ENCODE measurements at regions not wholly inside any gene's neighbourhood (a gene's known extent, or its start where the extent isn't known, plus 50 kb on each side); places are given as distances from the start of the nearest gene placed in this dataset.

DNA sequence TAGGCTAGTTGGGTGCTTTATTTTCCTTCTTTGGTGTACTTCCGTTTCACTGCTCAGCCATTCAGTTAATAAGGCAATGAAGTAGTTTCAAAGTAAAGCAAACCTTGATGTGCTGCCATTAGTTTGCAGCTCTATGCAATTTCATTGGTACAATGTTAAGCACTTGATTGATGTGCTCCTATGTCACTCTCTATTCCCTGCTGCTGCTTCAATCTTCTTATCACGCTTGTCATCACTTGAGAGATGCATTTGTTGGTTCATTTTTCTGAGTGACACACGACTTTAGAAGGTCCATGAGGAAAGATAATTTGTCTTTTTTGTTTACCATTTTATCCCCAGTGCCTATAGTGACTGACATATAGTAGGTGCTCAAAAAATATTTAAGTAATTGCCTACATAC is 871.0 kb upstream of the PABPC4L start:
- no peaks in the 10 kb centered on the region for H3K36me3 ChIP-seq
- H3K4me3 ChIP-seq (ENCODE audit: low read depth, low read length) = no peak overlapping the region
- TF ChIP-seq, protein P1, sequence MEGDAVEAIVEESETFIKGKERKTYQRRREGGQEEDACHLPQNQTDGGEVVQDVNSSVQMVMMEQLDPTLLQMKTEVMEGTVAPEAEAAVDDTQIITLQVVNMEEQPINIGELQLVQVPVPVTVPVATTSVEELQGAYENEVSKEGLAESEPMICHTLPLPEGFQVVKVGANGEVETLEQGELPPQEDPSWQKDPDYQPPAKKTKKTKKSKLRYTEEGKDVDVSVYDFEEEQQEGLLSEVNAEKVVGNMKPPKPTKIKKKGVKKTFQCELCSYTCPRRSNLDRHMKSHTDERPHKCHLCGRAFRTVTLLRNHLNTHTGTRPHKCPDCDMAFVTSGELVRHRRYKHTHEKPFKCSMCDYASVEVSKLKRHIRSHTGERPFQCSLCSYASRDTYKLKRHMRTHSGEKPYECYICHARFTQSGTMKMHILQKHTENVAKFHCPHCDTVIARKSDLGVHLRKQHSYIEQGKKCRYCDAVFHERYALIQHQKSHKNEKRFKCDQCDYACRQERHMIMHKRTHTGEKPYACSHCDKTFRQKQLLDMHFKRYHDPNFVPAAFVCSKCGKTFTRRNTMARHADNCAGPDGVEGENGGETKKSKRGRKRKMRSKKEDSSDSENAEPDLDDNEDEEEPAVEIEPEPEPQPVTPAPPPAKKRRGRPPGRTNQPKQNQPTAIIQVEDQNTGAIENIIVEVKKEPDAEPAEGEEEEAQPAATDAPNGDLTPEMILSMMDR (IDR thresholded peaks at IDR 0.05; ENCODE audit: low read depth, low read length) = no peak
- no peaks in the 10 kb centered on the region for H3K9me3 ChIP-seq
- H3K27me3 ChIP-seq = no peaks in the 10 kb centered on the region
- no peak for DNase-seq
- H3K4me1 ChIP-seq = no peaks in the 10 kb centered on the region

- Histone ChIP-seq H3K36me3 (no peaks in the 10 kb centered on the region), H3K9me3 (no peaks in the 10 kb centered on the region), H3K4me1 (no peaks in the 10 kb centered on the region), H3K4me3 (ENCODE audit: low read depth, low read length) (no peak overlapping the region), H3K27me3 (no peaks in the 10 kb centered on the region)
- DNase-seq = no peak
- TF ChIP-seq, protein P1 (IDR thresholded peaks at IDR 0.05; ENCODE audit: low read depth, low read length) = no peak
These were observed 863.8 kb upstream of the PABPC4L start for GRCh38 chr4:135065366-135065765.

DNA sequence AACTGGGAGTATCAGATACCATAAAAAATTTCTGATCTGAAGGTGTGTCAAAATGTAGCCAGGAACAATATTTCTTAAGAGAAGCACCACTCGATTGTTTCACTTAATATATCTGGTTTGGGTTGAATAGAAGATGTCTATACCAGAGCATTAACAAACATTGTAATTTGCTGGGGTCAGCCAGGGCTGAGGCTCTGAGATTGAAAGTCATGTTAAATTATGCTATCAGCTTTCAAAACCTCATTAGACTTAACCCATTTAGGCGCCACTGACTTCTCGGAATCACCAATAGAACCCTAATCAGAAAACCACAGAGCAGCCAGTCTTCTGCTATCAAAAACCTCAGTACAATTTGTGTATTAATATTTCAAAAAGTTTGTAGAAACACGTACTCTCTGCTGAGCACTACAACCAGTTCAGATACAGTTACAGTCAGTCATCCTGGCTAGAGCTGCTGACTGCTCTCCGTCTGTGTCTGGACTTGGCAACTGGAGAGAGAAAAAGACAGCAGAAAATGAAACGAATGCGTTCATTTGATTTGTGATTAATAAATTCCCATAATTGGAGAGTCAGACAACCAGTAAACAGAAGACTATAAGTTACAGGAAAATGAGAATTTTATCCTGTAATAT is 848.6 kb upstream of the PABPC4L start:
- TF ChIP-seq, protein P1 (IDR thresholded peaks at IDR 0.05; ENCODE audit: low read depth, low read length) = no peak
- Histone ChIP-seq H3K9me3 (no peaks in the 10 kb centered on the region), H3K4me3 (ENCODE audit: low read depth, low read length) (peak overlapping the region; percentile 42), H3K4me1 (peaks cover 5% of the 10 kb centered on the region), H3K27me3 (no peaks in the 10 kb centered on the region), H3K36me3 (no peaks in the 10 kb centered on the region)
- peak; percentile 31 for DNase-seq

DNA sequence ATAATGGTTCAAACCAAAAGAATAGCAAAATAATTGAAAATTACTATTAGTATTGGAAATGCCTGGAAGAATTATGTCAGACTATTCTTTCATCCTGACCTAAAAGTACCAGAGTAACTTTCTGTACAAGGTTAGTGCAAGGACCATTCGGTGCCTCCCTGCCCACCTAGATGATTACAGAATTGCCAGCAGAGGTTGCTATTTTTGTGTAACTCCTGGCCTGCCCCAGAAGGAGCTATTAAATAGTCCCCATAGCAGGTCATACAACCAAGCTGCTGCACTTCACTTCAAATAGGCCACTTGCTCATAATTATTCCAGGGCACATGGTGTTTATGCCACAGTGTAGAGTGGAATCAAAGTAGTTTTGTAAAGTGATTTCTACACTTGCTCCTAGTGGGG is 831.1 kb upstream of the PABPC4L start:
- Histone ChIP-seq H3K9me3 (no peaks in the 10 kb centered on the region), H3K4me3 (ENCODE audit: low read depth, low read length) (no peak overlapping the region), H3K27me3 (no peaks in the 10 kb centered on the region), H3K4me1 (no peaks in the 10 kb centered on the region), H3K36me3 (no peaks in the 10 kb centered on the region)
- DNase-seq = no peak
- TF ChIP-seq, protein P1 (IDR thresholded peaks at IDR 0.05; ENCODE audit: low read depth, low read length) = no peak

GRCh38 chr4:135015771-135016170 is 814.2 kb upstream of the PABPC4L start:
- no peaks in the 10 kb centered on the region for H3K36me3 ChIP-seq

GRCh38 chr4:135007400-135007799 is 805.8 kb upstream of the PABPC4L start:
- no peak for DNase-seq
- TF ChIP-seq, protein P1 (IDR thresholded peaks at IDR 0.05; ENCODE audit: low read depth, low read length) = no peak
- H3K4me3 ChIP-seq (ENCODE audit: low read depth, low read length) = no peak overlapping the region
- H3K36me3 ChIP-seq = no peaks in the 10 kb centered on the region
- no peaks in the 10 kb centered on the region; the same call in 1 of the 2 replicates for H3K4me1 ChIP-seq
- H3K27me3 ChIP-seq = no peaks in the 10 kb centered on the region
- H3K9me3 ChIP-seq = no peaks in the 10 kb centered on the region

More at GRCh38 chr4:135015771-135016170, 814.2 kb upstream of the PABPC4L start:
- no peaks in the 10 kb centered on the region for H3K9me3 ChIP-seq
- H3K4me1 ChIP-seq = no peaks in the 10 kb centered on the region; the same call in 1 of the 2 replicates
- TF ChIP-seq, protein P1 (IDR thresholded peaks at IDR 0.05; ENCODE audit: low read depth, low read length) = no peak
- no peaks in the 10 kb centered on the region for H3K27me3 ChIP-seq
- DNase-seq = no peak
- no peak overlapping the region for H3K4me3 ChIP-seq (ENCODE audit: low read depth, low read length)

All from BE2C (cell line).